Fibroblast of mammary gland (primary cell): ENCODE measurements at regions not wholly inside any gene's neighbourhood (a gene's known extent, or its start where the extent isn't known, plus 50 kb on each side); places are given as distances from the start of the nearest gene placed in this dataset.

ENCODE experiments used
- DNase-seq: peaks from one replicate; pipeline ENCODE4 v3.0.0-alpha.2; 2010; ENCODE audit warnings: low read depth
- H3K4me3 ChIP-seq: 2 replicates; pipeline ENCODE4 v1.5.1; 2011; ENCODE audit warnings: low read depth, mild to moderate bottlenecking, low read length, moderate library complexity; ENCODE audit not compliant: control insufficient read depth
- CTCF ChIP-seq: conservative IDR thresholded peaks from 2 replicates; pipeline ENCODE4 v1.5.1; 2011; ENCODE audit warnings: low read depth, low read length, inconsistent platforms; ENCODE audit not compliant: control insufficient read depth, insufficient read depth

- no peak overlapping the region for H3K4me3 ChIP-seq
- TF ChIP-seq CTCF, result no peak
- DNase-seq, result no peak
Observed at GRCh38 chr10:33764694-33765185, 430.3 kb upstream of the NRP1 start.

- no peak for DNase-seq
- no peak for TF ChIP-seq CTCF
- H3K4me3 ChIP-seq, result no peak overlapping the region
Observed at GRCh38 chr10:33760056-33760943, 425.8 kb upstream of the NRP1 start.

GRCh38 chr10:33759191-33759590 is 424.7 kb upstream of the NRP1 start:
- no peak for TF ChIP-seq CTCF

GRCh38 chr10:33758299-33758698 is 423.8 kb upstream of the NRP1 start:
- no peak for DNase-seq
- no peak overlapping the region for H3K4me3 ChIP-seq
- TF ChIP-seq CTCF, result no peak

More at GRCh38 chr10:33759191-33759590, 424.7 kb upstream of the NRP1 start:
- no peak overlapping the region for H3K4me3 ChIP-seq
- DNase-seq, result no peak

- no peak for TF ChIP-seq CTCF
- no peak overlapping the region for H3K4me3 ChIP-seq
Observed at GRCh38 chr10:33754052-33754451, 419.6 kb upstream of the NRP1 start.

GRCh38 chr10:33753389-33753788 is 418.9 kb upstream of the NRP1 start:
- DNase-seq, result no peak
- no peak overlapping the region for H3K4me3 ChIP-seq
- no peak for TF ChIP-seq CTCF

More at GRCh38 chr10:33754052-33754451, 419.6 kb upstream of the NRP1 start:
- DNase-seq, result no peak

- TF ChIP-seq CTCF, result no peak
- H3K4me3 ChIP-seq, result no peak overlapping the region
- DNase-seq, result no peak
Observed at GRCh38 chr10:33749790-33750189, 415.3 kb upstream of the NRP1 start.
